GM18526 (cell line): ENCODE measurements at regions not wholly inside any gene's neighbourhood (a gene's known extent, or its start where the extent isn't known, plus 50 kb on each side); places are given as distances from the start of the nearest gene placed in this dataset.

Source experiments
- POLR2A ChIP-seq: IDR thresholded peaks from 3 replicates; pipeline ENCODE4 v1.6.1; 2011; ENCODE audit not compliant: insufficient read length; ENCODE audit errors: extremely low read depth

DNA sequence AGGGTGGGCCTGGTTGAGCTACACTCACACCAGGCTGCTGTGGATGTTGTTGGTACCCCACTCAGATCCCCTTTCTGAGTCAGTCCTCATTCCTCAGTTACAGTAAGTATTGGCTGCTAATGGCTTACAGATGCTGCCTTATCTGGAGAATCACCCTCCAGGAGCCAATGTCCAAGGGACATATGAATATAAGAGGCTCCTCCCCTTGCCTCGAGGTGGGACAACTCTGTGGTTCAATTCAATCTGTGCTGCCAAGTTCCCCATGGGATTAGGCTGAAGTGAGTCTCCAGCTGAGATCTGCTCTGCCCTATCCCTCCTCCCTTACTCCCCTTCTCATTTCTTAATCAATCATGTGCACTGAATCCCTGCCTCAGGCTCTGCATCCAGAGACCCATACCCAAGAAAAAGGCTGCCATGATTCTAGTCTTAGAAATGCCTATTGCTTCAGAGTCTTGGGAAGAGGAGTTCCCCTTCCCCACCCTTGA lies 168.8 kb upstream of the SYT13 start:
- TF ChIP-seq POLR2A = no peak

DNA sequence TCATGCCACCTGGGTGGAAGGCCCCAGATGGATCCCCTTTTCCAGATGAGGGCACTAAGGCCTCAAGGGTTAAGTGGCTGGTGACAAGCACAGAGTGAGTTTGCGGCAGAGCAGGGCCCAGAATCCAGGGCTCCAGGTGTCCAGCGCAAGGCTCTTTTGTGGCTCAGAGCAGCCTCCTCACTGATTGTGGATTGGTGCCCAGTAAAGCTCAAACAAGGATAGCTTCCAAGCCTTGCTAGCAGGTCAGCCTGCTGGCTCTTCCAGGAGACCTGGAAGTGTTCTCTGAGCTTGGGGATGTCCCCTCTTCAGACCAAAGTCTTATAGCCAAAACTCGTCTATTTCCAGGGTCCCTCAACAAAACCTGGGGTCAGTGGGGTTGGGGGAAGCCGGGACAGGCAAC lies 167.6 kb upstream of the SYT13 start:
- TF ChIP-seq POLR2A = no peak

- no peak for TF ChIP-seq POLR2A
Observed at GRCh38 chr11:45451766-45452440, 165.8 kb upstream of the SYT13 start.

- TF ChIP-seq POLR2A = no peak
Observed at GRCh38 chr11:45450189-45450588, 164.0 kb upstream of the SYT13 start.

DNA sequence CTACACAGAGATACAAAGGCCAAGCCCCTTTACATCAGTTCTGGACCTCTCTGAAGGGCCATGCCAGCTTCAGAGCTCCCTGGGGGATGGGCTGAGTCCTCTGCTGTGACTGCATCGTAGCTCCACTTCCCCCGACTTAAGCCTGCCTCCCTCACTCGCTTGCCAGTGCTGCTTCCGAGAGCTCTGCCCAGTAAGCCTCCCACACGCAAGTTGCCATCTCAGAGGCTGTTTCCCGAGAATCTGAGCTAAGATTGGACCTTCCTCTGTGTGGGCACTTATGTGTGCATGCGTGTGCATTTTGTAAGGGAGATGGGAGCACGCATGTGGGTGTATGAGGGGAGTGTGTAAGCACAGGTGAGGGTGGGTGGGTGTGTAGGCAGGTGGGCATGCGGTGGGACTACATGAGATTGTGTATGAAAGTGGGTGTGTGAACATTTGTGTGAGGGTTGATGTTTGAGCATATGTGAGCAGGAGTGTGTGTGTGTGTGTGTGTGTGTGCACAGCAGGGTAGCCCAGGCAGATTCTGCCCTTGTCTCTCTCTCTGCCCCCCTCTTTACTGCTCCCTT lies 163.0 kb upstream of the SYT13 start:
- no peak for TF ChIP-seq POLR2A

- no peak for TF ChIP-seq POLR2A
Observed at GRCh38 chr11:45448561-45448960, 162.4 kb upstream of the SYT13 start.

GRCh38 chr11:45446998-45447397 lies 160.9 kb upstream of the SYT13 start:
- TF ChIP-seq POLR2A = no peak

DNA sequence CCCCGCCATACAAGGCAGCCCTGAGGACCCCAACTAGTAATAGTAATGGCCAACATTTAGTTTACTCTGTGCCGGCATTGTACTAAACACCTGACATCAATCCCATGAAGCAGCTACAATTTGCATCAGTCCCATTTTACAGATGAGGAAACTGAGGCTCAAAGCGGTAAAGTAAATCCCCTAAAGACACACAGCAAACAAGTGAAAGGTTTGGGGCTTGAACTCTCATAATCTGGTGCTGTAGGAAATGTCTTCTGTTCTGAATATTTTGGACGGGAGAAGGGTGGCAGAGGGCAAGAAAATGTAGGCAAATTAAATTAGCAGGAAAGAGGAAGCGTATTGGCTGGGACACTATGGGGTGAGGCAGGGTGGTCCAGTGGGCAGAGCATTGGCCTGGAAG lies 160.3 kb upstream of the SYT13 start:
- no peak for TF ChIP-seq POLR2A

DNA sequence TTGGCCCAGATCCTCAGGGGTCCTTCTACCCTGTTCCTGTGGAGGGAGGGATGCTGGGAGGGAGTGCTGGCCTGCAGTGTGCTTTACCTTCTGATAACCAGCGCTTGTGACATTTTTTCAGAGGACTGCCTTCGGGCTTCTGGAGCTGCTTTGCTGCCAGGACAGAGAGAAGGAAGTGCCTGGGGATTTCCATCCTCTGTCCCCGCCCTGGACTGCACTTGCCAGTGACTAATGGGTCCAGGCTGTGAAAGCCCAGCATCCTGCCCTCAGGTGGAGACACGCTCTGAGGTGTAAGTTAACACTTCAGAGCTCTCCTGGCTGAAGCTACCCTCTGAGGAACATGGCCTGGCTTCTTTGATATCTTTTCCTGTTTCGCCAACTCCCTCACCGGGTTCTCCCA lies 158.7 kb upstream of the SYT13 start:
- no peak for TF ChIP-seq POLR2A

DNA sequence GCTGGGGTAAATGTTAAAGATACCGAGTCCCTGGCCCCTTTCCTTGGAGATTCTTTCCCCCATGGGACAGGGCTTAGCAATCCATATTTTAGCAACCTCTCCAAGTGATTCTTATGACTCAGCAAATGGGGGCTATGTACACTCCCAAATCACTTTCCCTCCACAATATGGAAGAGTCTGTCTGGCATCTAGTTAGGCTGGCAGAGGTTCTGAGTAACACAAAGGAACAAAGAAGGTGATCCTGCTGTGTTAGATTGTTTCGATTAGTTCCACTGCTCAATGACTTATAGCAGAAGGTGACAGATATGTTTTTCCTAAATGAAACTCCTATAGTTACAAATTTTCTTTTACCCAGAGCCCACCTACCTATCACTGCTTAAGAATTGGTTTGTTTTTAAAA lies 154.0 kb upstream of the SYT13 start:
- TF ChIP-seq POLR2A = no peak

DNA sequence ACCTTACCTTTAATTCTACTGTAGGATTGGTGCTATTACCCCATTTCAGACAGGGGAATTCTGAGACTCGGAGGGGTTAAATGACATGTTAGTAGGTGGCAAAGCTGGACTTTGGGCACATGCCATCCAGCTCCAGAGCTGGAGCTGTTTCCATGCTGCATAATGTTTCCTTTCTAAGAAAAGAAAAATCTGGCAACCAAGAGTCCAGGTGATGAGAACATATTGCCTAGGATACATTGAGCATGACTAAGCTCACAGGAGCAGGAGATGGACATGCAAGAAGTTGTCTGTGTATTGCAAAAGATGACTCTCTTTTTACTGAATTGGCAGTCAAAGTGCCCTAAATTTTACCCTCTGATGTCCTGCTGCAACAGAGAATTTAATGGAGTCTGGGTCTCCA lies 150.8 kb upstream of the SYT13 start:
- TF ChIP-seq POLR2A = no peak

DNA sequence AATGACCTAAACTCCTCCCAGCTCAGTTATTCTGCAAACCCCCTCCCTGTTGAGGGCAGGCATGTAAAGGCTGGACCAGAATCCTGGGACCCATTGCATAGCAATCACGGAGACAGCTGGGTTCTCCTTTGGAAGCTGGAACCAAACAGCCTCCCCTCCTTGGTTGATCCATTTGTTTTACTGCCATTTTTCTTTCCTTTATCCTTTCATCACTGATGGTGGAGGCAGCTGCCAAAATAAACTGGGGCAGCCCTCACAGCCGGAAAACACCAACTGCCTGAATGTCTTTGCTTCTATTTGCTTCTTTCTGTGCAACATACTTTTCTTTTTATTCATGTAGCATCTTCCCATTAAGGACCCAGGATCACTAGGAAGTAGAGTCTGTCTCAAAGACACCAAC lies 150.0 kb upstream of the SYT13 start:
- TF ChIP-seq POLR2A = no peak

DNA sequence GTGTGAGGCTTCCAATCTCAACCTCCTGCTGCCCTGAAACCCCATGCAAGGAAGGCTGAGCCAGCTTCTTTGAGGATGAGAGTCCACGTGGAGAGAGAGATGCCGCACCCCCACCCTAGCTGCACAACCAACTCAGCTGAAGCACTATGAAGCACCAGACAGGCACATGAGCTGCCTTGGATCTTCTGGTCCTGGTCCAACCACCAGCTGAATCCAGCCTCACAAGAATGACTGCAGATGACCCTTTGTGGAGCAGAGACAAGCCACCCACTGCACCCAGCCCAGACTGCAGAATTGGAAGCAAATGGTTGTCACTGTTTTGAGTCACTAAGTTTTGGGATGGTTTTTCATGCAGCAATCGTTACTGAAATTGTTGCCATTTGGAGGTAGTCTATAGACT lies 149.6 kb upstream of the SYT13 start:
- no peak for TF ChIP-seq POLR2A

DNA sequence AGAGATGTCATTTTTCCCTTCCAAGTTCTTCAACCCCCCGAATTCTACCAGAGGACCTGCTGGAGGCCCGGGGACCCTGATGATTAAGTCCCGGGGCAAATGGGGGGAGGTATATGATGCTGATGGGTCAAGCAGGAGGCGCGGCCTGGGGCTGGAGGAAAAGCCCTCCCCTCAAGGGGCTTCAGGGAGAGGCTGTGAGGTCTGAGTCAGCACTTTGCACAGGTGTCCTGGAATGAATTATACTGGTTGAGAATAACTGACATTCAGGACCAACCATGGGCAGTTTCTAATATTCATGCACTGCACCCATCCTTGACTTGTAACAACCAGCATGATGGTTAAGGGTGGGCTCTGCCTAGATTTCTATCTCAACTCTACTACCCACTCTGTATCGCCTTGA lies 146.8 kb upstream of the SYT13 start:
- no peak for TF ChIP-seq POLR2A

GRCh38 chr11:45432100-45432499 lies 146.0 kb upstream of the SYT13 start:
- no peak for TF ChIP-seq POLR2A

DNA sequence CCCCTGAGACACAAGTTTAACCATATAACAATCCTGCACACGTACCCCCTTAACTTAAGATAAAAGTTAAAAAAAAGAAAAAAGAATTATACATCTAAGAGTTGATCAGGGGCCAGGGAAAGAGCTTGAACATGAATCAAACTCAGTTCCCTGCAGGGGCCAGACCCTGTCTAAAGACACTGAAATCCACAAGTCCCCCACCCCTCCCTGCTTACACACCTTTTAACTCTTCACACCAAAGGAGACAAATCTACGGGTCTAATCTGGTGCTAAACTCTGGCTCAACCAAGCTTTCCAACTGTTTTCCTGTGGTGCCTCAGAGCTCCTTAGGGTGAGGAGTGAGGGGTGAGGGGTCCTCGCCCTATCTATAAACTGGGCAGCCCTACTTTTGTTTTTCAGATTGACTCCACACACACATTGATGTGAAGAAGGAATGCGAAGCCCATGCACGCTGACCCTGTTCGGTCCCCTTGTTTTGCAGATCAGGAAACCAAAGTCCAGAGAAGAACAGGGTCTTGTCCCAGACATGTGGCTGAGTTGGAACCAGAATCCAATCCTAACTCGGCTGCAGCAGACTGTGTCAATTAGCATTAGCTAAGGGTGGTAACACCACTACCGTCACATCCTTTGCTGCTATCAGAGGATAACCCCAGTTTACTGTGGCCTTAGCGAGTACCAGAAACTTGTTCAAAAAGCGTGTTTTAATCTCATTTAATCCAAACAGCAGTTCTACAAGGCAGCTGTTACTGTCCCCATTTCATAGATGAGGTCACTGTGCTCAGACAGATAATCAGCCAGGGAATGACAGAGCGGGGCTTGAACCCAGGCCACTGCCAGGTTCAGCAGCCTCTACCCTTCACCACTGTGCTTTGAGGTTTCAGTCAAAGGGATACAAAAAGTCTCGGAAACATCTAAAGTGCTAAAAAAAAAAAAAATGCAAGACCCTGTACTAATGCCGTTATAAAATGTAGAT lies 145.2 kb upstream of the SYT13 start:
- no peak for TF ChIP-seq POLR2A
